Parathyroid adenoma (tissue), 2 donors: ENCODE measurements at regions not wholly inside any gene's neighbourhood (a gene's known extent, or its start where the extent isn't known, plus 50 kb on each side); places are given as distances from the start of the nearest gene placed in this dataset.

Experiments used
- H2AFZ ChIP-seq: fragments of 300-600 bp; sonication (generic); one replicate; pipeline ENCODE4 v1.7.0; 2017; ENCODE audit warnings: antibody characterized with exemption, mild to moderate bottlenecking
- H3K27ac ChIP-seq: fragments of 300-600 bp; sonication (generic); one replicate; pipeline ENCODE4 v1.7.0; 2017
- H3K27me3 ChIP-seq: fragments of 300-600 bp; sonication (generic); one replicate; pipeline ENCODE4 v1.7.0; 2017; ENCODE audit warnings: low read length; ENCODE audit not compliant: control insufficient read depth, insufficient read depth
- H3K36me3 ChIP-seq: fragments of 300-600 bp; sonication (generic); one replicate; pipeline ENCODE4 v1.7.0; 2017; ENCODE audit warnings: low read length; ENCODE audit not compliant: control insufficient read depth, insufficient read depth
- H3K4me1 ChIP-seq: fragments of 300-600 bp; sonication (generic); one replicate; pipeline ENCODE4 v1.7.0; 2017; ENCODE audit warnings: control low read depth
- H3K4me2 ChIP-seq: fragments of 300-600 bp; sonication (generic); one replicate; pipeline ENCODE4 v1.7.0; 2017; ENCODE audit warnings: low read length
- H3K4me3 ChIP-seq: fragments of 300-600 bp; sonication (generic); one replicate; pipeline ENCODE4 v1.7.0; 2017; ENCODE audit warnings: low read depth, low read length
- H3K79me2 ChIP-seq: fragments of 300-600 bp; sonication (generic); one replicate; pipeline ENCODE4 v1.7.0; 2017; ENCODE audit warnings: control low read depth
- H3K9ac ChIP-seq: fragments of 300-600 bp; sonication (generic); one replicate; pipeline ENCODE4 v1.7.0; 2017; ENCODE audit warnings: mild to moderate bottlenecking
- H3K9me3 ChIP-seq: fragments of 300-600 bp; sonication (generic); one replicate; pipeline ENCODE4 v1.7.0; 2017; ENCODE audit warnings: low read length; ENCODE audit not compliant: control insufficient read depth
- CTCF ChIP-seq: fragments of 300-600 bp; sonication (generic); IDR thresholded peaks from one replicate; pipeline ENCODE4 v1.7.0; 2017; ENCODE audit warnings: antibody characterized with exemption, mild to moderate bottlenecking
- donor health status: primary hyperparathyroidism.

DNA sequence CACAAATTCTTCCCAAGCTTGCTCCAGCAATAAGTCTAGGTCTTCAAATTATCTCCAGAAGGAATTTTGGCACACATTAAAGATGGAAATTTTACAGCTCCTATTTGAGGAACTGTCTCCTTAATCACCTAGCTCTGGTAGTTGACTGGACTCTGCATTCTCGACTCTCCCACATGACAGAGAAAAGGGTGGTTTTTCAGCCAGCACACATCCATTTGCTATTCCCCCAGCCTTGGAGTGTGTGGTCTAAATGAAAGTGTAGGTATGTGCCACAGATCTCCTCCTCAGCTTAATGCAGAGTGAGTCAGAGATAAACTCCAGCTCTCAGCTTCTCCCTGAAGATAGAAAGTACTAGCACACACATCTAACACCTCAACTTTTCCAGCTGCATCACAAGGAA lies 62.2 kb upstream of the ALCAM start:
- H3K27me3 ChIP-seq: no peaks in the 10 kb centered on the region
- no peaks in the 10 kb centered on the region for H3K9me3 ChIP-seq
- H3K9ac ChIP-seq: no peak overlapping the region
- TF ChIP-seq CTCF: no peak
- no peaks in the 10 kb centered on the region for H3K4me1 ChIP-seq
- no peaks in the 10 kb centered on the region for H3K36me3 ChIP-seq
- no peak overlapping the region for H3K4me2 ChIP-seq
- no peak overlapping the region for H3K4me3 ChIP-seq
- no peak overlapping the region for H2AFZ ChIP-seq
- H3K27ac ChIP-seq: no peak overlapping the region
- no peaks in the 10 kb centered on the region for H3K79me2 ChIP-seq

DNA sequence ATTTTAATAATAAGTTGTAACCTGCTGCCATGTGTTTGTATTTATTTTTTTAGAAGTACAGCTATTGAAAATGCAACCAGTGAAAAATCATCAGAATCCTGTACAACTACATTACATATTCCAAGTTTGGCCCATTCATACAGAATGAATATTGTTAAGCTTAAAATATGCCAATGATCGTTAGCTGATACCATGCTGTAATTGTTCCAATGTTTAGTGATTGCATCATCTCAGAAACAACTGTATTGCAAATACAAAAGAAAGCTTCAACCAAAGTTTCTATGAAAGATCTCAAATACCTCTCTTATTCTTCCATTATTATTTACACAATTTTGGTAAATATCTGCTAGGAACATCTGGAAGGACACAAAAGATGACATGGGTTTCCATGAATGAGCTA lies 51.6 kb upstream of the ALCAM start:
- no peaks in the 10 kb centered on the region for H3K4me1 ChIP-seq
- H3K36me3 ChIP-seq: no peaks in the 10 kb centered on the region
- no peaks in the 10 kb centered on the region for H3K9me3 ChIP-seq
- no peak overlapping the region for H2AFZ ChIP-seq
- H3K27ac ChIP-seq: no peak overlapping the region
- H3K79me2 ChIP-seq: no peaks in the 10 kb centered on the region
- no peak overlapping the region for H3K4me2 ChIP-seq
- no peaks in the 10 kb centered on the region for H3K27me3 ChIP-seq
- no peak for TF ChIP-seq CTCF
- H3K9ac ChIP-seq: no peak overlapping the region
- no peak overlapping the region for H3K4me3 ChIP-seq

DNA sequence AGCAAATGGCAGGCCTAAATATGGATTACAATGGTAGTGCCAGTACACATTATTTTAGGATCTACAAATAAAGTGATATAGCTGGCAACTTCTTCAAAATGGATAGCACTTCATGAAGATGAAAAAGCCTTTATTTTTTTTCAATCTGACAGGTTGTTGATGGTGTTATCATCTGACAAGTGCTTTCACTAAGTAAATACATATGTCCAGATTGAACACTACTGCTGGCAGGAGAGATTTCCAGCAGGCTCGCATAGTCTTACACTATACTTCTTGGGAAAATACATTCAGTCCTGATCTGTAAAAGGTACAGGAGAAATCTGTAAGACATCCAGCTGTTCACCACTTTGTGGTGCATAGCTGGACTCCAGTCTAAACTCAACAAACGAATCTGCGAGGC lies 50.9 kb upstream of the ALCAM start:
- no peaks in the 10 kb centered on the region for H3K79me2 ChIP-seq
- H3K27me3 ChIP-seq: no peaks in the 10 kb centered on the region
- no peaks in the 10 kb centered on the region for H3K4me1 ChIP-seq
- no peaks in the 10 kb centered on the region for H3K36me3 ChIP-seq
- no peak overlapping the region for H3K27ac ChIP-seq
- no peak for TF ChIP-seq CTCF
- no peak overlapping the region for H3K9ac ChIP-seq
- no peak overlapping the region for H2AFZ ChIP-seq
- H3K4me3 ChIP-seq: no peak overlapping the region
- H3K4me2 ChIP-seq: no peak overlapping the region
- no peaks in the 10 kb centered on the region for H3K9me3 ChIP-seq

DNA sequence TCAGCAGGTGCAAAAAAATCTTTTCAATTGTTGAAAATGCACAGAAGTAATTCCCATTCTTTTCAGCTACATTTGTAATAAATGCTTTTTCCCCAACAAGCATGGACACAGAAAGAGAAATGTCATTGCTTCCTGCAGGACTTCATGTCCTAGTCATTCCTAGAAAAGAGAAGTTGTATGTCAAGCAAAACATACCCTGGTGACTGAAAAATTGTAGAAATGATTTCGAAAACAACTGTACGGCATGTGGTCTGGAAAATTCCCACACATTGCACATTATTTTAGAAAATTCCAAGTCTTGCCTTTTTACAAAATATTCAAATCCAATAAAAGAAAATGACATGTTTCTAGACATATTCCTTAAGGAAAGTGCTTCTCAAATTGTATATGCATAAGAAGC lies 50.4 kb upstream of the ALCAM start:
- Histone ChIP-seq H3K27me3 (no peaks in the 10 kb centered on the region), H3K27ac (no peak overlapping the region)
- TF ChIP-seq CTCF: no peak

More for the DNA sequence above, 50.4 kb upstream of the ALCAM start:
- Histone ChIP-seq H3K4me2 (no peak overlapping the region), H3K4me1 (no peaks in the 10 kb centered on the region), H3K79me2 (no peaks in the 10 kb centered on the region), H2AFZ (no peak overlapping the region), H3K9me3 (no peaks in the 10 kb centered on the region), H3K36me3 (no peaks in the 10 kb centered on the region), H3K9ac (no peak overlapping the region), H3K4me3 (no peak overlapping the region)
